ENCODE measurements at regions not wholly inside any gene's neighbourhood (a gene's known extent, or its start where the extent isn't known, plus 50 kb on each side); places are given as distances from the start of the nearest gene placed in this dataset.

- TF ChIP-seq, protein P1, sequence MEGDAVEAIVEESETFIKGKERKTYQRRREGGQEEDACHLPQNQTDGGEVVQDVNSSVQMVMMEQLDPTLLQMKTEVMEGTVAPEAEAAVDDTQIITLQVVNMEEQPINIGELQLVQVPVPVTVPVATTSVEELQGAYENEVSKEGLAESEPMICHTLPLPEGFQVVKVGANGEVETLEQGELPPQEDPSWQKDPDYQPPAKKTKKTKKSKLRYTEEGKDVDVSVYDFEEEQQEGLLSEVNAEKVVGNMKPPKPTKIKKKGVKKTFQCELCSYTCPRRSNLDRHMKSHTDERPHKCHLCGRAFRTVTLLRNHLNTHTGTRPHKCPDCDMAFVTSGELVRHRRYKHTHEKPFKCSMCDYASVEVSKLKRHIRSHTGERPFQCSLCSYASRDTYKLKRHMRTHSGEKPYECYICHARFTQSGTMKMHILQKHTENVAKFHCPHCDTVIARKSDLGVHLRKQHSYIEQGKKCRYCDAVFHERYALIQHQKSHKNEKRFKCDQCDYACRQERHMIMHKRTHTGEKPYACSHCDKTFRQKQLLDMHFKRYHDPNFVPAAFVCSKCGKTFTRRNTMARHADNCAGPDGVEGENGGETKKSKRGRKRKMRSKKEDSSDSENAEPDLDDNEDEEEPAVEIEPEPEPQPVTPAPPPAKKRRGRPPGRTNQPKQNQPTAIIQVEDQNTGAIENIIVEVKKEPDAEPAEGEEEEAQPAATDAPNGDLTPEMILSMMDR (IDR thresholded peaks at IDR 0.05) = peak; percentile 21 to 45 (median 28)
- no peak for TF ChIP-seq POLR2AphosphoS5 (IDR thresholded peaks at IDR 0.05)
- no peak for TF ChIP-seq POLR2A (IDR thresholded peaks at IDR 0.05)
Measured at GRCh38 chr7:17706734-17707133, 233.6 kb downstream of the SNX13 start.
